Progenitor cell of endocrine pancreas (in vitro differentiated cells): ENCODE measurements at regions not wholly inside any gene's neighbourhood (a gene's known extent, or its start where the extent isn't known, plus 50 kb on each side); places are given as distances from the start of the nearest gene placed in this dataset.

Experiments used
- DNase-seq: peaks from one replicate; pipeline ENCODE4 v3.0.0; 2021; ENCODE audit warnings: low spot score; ENCODE audit not compliant: unreplicated experiment
- H3K27ac Mint-ChIP-seq: 2 replicates; pipeline ENCODE4 v1.8.0; 2021; ENCODE audit warnings: mild to moderate bottlenecking, moderate library complexity, mixed read lengths
- H3K27me3 Mint-ChIP-seq: 2 replicates; pipeline ENCODE4 v1.8.0; 2021; ENCODE audit warnings: mixed read lengths
- H3K36me3 Mint-ChIP-seq: 2 replicates; pipeline ENCODE4 v1.8.0; 2022; ENCODE audit warnings: mixed read lengths; ENCODE audit not compliant: insufficient read depth
- H3K4me1 Mint-ChIP-seq: 2 replicates; pipeline ENCODE4 v1.8.0; 2021; ENCODE audit warnings: low read depth, mixed read lengths
- H3K4me3 Mint-ChIP-seq: 2 replicates; pipeline ENCODE4 v1.8.0; 2021; ENCODE audit warnings: low read depth, mild to moderate bottlenecking, moderate library complexity, mixed read lengths
- H3K9me3 Mint-ChIP-seq: 2 replicates; pipeline ENCODE4 v1.8.0; 2021; ENCODE audit warnings: low read depth, mixed read lengths
- TF ChIP-seq, protein P1 (sequence below): fragments of 200-600 bp; sonication (generic); IDR thresholded peaks from one replicate; pipeline ENCODE4 v1.5.0; 2021; ENCODE audit warnings: antibody characterized with exemption, mild to moderate bottlenecking; ENCODE audit not compliant: unreplicated experiment

DNA sequence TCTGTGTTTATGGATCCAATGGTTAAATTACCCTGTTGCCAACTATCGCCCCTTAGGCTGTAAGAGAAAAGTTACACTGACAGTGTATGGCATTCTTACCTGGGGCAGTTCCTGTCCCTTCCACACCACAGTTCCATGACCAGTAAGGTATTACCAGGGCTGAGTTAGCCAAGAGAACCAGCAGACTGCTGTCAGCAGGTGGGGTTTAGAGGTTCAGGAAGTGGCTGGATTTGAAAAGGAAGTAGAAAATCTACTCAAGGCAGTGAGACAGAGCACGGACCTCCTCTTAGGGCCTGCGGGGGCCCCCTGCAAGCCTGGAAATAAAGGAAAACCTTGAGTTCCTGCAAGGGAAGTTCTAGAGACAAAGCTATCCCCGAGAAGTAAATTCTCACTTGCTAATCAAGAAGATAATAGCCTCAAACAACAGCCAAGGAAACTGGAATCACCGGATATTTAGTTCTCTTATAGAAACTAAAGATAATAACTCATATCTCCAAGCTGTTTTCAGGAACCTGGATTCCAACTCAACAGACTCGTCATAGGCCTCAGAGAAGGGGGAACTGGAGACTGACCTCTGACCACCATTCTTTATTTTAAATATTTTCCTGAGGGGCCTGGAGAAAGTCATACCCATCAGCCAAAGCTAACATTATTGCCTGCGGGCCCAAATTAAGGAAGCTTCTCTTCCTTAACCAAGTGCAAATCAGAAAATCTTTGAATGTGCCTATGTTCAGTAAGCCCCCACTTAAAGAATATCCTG is 161.7 kb downstream of the ANXA2 start:
- DNase-seq, result no peak
- peaks cover 13% of the 10 kb centered on the region for H3K27me3 Mint-ChIP-seq
- H3K4me3 Mint-ChIP-seq, result no peak overlapping the region
- no peaks in the 10 kb centered on the region for H3K9me3 Mint-ChIP-seq
- no peak overlapping the region for H3K27ac Mint-ChIP-seq
- H3K36me3 Mint-ChIP-seq, result peaks cover 2% of the 10 kb centered on the region
- TF ChIP-seq, protein P1, sequence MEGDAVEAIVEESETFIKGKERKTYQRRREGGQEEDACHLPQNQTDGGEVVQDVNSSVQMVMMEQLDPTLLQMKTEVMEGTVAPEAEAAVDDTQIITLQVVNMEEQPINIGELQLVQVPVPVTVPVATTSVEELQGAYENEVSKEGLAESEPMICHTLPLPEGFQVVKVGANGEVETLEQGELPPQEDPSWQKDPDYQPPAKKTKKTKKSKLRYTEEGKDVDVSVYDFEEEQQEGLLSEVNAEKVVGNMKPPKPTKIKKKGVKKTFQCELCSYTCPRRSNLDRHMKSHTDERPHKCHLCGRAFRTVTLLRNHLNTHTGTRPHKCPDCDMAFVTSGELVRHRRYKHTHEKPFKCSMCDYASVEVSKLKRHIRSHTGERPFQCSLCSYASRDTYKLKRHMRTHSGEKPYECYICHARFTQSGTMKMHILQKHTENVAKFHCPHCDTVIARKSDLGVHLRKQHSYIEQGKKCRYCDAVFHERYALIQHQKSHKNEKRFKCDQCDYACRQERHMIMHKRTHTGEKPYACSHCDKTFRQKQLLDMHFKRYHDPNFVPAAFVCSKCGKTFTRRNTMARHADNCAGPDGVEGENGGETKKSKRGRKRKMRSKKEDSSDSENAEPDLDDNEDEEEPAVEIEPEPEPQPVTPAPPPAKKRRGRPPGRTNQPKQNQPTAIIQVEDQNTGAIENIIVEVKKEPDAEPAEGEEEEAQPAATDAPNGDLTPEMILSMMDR, result no peak
- H3K4me1 Mint-ChIP-seq, result peaks cover 2% of the 10 kb centered on the region

DNA sequence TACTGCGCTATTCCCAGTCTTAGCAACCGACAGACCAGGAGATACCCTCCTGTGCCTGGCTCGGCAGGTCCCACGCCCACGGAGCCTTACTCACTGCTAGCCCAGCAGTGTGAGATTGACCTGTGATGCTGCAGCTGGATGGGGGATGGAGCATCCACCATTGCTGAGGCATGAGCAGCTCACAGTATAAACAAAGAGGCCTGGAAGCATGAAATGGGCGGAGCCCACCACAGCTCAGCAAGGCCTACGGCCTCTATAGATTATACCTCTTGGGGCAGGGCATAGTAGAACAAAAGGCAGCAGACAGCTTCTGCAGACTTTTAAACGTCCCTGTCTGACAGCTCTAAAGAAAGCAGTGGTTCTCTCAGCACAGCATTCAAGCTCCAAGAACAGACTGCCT is 160.3 kb downstream of the ANXA2 start:
- H3K36me3 Mint-ChIP-seq, result peaks cover 2% of the 10 kb centered on the region
- peaks cover 2% of the 10 kb centered on the region for H3K4me1 Mint-ChIP-seq
- no peak overlapping the region for H3K4me3 Mint-ChIP-seq
- DNase-seq, result no peak
- H3K27ac Mint-ChIP-seq, result no peak overlapping the region
- peaks cover 4% of the 10 kb centered on the region for H3K9me3 Mint-ChIP-seq
- peaks cover 13% of the 10 kb centered on the region for H3K27me3 Mint-ChIP-seq
- TF ChIP-seq, protein P1, result no peak

DNA sequence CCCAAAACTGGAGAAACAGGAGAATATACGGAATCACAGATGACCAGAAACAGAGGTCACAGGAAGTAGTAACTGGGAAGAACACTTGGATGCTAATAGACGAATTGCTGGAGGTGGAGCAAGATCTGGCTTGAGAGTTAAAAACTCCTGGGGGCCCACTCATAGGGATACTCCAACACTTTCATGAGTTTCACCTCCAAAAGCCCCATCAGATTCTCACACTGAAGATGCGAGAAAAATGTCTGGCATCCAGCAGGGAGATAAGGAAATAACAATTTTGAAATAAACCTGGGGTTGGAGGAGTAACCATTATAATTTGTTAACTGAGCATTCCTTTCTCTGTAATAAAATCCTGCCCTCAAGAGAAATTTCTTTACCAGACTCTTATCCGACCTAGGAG is 154.0 kb downstream of the ANXA2 start:
- DNase-seq, result no peak
- H3K36me3 Mint-ChIP-seq, result peaks cover 2% of the 10 kb centered on the region
- H3K27me3 Mint-ChIP-seq, result peaks cover 18% of the 10 kb centered on the region
- TF ChIP-seq, protein P1, result no peak
- H3K27ac Mint-ChIP-seq, result no peak overlapping the region
- H3K4me1 Mint-ChIP-seq, result no peaks in the 10 kb centered on the region
- no peak overlapping the region for H3K4me3 Mint-ChIP-seq
- H3K9me3 Mint-ChIP-seq, result peaks cover 4% of the 10 kb centered on the region

DNA sequence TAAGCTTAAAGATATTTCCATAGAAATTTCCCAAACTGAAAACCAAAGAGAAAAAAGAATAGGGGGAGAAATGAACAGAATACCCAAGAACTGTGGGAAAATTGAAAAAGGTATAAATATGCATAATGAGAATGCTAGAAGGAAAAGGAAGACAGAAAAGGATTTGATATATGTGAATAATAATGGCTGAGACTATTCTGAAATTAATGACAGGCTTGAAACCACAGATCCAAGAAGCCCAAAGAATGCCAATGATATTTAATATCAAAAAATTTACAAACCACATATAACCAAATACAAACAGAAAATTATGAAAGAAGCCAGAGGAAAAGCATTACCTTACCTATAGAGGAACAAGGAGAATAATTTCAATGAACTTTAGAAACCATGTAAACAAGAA is 153.0 kb downstream of the ANXA2 start:
- H3K4me3 Mint-ChIP-seq, result no peak overlapping the region
- peaks cover 4% of the 10 kb centered on the region for H3K9me3 Mint-ChIP-seq
- H3K4me1 Mint-ChIP-seq, result no peaks in the 10 kb centered on the region
- H3K36me3 Mint-ChIP-seq, result no peaks in the 10 kb centered on the region
- TF ChIP-seq, protein P1, result no peak
- DNase-seq, result no peak
- H3K27me3 Mint-ChIP-seq, result peaks cover 18% of the 10 kb centered on the region
- no peak overlapping the region for H3K27ac Mint-ChIP-seq

DNA sequence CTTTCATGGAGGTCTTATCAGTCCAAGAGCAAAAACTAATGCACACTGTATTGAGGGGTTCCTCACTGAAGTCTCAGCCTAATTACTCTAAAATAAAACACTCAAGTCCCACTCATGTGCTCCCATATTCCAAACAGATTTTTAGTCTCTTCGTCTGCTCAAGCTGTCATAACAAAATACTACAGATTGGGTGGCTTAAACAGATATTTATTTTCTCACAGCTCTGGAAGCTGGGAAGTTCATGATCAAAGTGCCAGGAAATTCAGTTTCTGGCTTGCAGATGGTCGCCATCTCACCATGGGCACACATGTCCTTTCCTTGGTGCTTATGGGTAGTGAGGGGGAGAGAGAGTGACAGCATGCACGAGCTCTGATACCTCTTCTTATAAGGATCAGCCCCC is 147.5 kb downstream of the ANXA2 start:
- Mint-ChIP-seq H3K36me3 (no peaks in the 10 kb centered on the region), H3K27ac (peak overlapping the region; percentile 33), H3K9me3 (no peaks in the 10 kb centered on the region), H3K27me3 (peaks cover 7% of the 10 kb centered on the region), H3K4me1 (peaks cover 30% of the 10 kb centered on the region), H3K4me3 (no peak overlapping the region)
- TF ChIP-seq, protein P1, result no peak
- no peak for DNase-seq
